ENCODE measurements at regions not wholly inside any gene's neighbourhood (a gene's known extent, or its start where the extent isn't known, plus 50 kb on each side); places are given as distances from the start of the nearest gene placed in this dataset.

DNA sequence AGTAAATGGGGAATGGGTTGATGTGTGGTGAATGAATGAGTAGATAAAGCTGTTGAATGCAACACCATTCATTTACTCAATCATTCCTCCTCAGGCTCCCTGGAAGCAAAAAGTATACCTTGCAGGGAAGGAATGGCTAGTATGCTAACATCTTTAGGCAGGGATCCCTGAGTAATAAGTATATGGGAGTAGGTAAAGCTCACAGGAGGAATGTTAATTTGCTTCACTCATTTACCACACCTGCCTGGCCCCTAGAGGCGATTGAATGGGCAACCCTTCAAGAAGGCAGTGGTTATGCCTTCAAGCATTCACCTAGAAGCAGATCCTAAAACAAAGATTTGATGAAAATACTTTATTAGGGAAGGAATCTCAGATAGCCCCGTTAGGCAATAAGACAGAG, 208.7 kb upstream of the GADL1 start:
- no peak overlapping the region for H3K27ac ChIP-seq
- no peak for DNase-seq (ENCODE audit: low spot score in 2 of 2)
- no peaks in the 10 kb centered on the region for H3K9me3 ChIP-seq
- H3K36me3 ChIP-seq: no peaks in the 10 kb centered on the region
- intact Hi-C loops (cut with DNase I; ENCODE audit: low total_unique reads): no loop called here
- no peaks in the 10 kb centered on the region for H3K27me3 ChIP-seq
- no peak overlapping the region for H3K4me3 ChIP-seq
- no peaks in the 10 kb centered on the region for H3K4me1 ChIP-seq
- TF ChIP-seq, protein P1, sequence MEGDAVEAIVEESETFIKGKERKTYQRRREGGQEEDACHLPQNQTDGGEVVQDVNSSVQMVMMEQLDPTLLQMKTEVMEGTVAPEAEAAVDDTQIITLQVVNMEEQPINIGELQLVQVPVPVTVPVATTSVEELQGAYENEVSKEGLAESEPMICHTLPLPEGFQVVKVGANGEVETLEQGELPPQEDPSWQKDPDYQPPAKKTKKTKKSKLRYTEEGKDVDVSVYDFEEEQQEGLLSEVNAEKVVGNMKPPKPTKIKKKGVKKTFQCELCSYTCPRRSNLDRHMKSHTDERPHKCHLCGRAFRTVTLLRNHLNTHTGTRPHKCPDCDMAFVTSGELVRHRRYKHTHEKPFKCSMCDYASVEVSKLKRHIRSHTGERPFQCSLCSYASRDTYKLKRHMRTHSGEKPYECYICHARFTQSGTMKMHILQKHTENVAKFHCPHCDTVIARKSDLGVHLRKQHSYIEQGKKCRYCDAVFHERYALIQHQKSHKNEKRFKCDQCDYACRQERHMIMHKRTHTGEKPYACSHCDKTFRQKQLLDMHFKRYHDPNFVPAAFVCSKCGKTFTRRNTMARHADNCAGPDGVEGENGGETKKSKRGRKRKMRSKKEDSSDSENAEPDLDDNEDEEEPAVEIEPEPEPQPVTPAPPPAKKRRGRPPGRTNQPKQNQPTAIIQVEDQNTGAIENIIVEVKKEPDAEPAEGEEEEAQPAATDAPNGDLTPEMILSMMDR (IDR thresholded peaks at IDR 0.05): no peak
- TF ChIP-seq POLR2A (IDR thresholded peaks at IDR 0.05): no peak
- no peak for TF ChIP-seq POLR2AphosphoS5 (IDR thresholded peaks at IDR 0.05)

DNA sequence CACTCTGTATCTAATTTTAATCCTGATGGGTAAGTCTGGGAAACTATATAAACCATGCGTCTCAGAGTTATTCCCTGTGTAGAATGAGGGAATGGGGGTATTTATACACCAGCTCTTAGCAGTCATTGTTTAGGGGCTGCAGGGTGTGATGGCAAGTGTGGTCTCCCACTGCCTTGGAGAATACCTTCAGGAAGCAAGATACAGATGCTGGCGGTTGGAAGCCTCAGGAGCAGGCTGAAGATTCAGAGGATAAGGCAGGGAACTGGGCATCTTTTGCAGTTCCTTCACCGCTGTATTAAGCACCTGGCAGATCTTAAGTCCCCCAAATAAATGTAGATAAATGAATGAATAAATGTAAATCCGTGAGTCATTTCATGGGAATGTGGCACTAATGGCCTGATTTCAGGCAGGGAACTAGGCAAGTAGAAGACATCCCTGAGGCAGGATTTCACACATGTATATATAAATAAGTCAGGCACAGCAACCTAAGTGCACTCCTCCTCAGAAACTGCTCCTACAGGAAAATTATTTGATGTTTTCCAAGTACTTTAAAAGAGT, 209.2 kb upstream of the GADL1 start:
- no peaks in the 10 kb centered on the region for H3K27me3 ChIP-seq
- TF ChIP-seq POLR2AphosphoS5 (IDR thresholded peaks at IDR 0.05) (no peak), POLR2A (IDR thresholded peaks at IDR 0.05) (no peak)
- TF ChIP-seq, protein P1 (IDR thresholded peaks at IDR 0.05): no peak
- DNase-seq (ENCODE audit: low spot score in 2 of 2): no peak
- H3K9me3 ChIP-seq: no peaks in the 10 kb centered on the region
- H3K36me3 ChIP-seq: no peaks in the 10 kb centered on the region
- no peaks in the 10 kb centered on the region for H3K4me1 ChIP-seq
- no peak overlapping the region for H3K27ac ChIP-seq
- intact Hi-C loops (cut with DNase I; ENCODE audit: low total_unique reads): no loop called here
- H3K4me3 ChIP-seq: no peak overlapping the region

DNA sequence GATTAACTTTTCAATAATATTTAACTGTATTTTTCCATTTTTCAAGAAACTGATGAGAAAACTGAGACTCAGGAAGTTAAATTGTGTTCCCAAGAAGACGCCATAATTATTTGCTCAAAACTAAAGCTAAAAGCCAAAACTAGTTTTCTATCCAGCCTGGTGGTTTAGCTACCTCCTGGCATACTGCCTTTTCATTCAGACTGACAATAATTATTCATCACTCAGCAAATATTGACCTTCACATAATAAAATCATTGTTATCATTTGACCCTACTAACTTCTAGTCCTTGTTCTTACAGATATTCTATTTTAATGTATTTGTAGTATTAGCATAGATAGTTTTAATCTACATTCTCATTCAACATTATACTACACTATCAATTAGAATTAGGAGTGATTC, 210.6 kb upstream of the GADL1 start:
- TF ChIP-seq POLR2A (IDR thresholded peaks at IDR 0.05) (no peak), POLR2AphosphoS5 (IDR thresholded peaks at IDR 0.05) (no peak)
- TF ChIP-seq, protein P1 (IDR thresholded peaks at IDR 0.05): no peak
- DNase-seq (ENCODE audit: low spot score in 2 of 2): no peak
- H3K27me3 ChIP-seq: no peaks in the 10 kb centered on the region
- H3K36me3 ChIP-seq: no peaks in the 10 kb centered on the region
- no peaks in the 10 kb centered on the region for H3K4me1 ChIP-seq
- intact Hi-C loops (cut with DNase I; ENCODE audit: low total_unique reads): no loop called here
- H3K4me3 ChIP-seq: no peak overlapping the region
- H3K9me3 ChIP-seq: no peaks in the 10 kb centered on the region
- no peak overlapping the region for H3K27ac ChIP-seq

DNA sequence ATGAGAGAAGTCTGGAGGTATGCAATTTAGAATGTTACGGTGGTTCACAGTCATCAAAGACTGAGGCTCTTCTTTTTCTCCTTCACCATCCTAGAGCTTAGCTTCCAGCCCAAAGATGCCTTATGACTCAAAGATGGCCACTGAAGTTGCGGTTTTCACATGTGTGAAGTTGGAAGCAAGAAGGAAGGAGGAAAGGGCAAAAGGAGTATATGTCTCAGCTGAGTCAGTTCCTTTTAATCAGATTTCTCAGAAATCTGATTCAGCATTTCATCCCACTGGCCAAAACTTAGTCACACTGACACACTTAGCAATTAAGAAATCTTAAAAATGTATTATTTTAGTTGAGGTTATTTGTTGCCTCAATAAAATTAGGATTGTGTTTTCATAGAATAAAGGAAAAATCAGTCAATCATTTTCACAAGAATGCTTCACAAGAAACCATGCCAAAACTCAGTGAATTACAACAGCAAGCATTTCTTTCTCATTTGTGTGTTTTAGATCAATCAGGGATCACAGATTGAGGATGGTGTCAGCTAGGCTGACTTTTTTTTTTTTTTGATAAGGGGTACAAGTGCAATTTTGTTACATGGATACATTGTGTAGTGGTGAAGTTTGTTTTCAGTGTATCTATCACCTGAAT, 211.1 kb upstream of the GADL1 start:
- Histone ChIP-seq H3K27me3 (no peaks in the 10 kb centered on the region), H3K4me1 (no peaks in the 10 kb centered on the region), H3K9me3 (no peaks in the 10 kb centered on the region), H3K4me3 (no peak overlapping the region), H3K36me3 (no peaks in the 10 kb centered on the region), H3K27ac (peak overlapping the region in 1 of 2 donors; percentile 25)
- TF ChIP-seq, protein P1 (IDR thresholded peaks at IDR 0.05): no peak
- TF ChIP-seq POLR2A (IDR thresholded peaks at IDR 0.05) (no peak), POLR2AphosphoS5 (IDR thresholded peaks at IDR 0.05) (no peak)
- intact Hi-C loops (cut with DNase I; ENCODE audit: low total_unique reads): no loop called here
- DNase-seq (ENCODE audit: low spot score in 2 of 2): no peak

DNA sequence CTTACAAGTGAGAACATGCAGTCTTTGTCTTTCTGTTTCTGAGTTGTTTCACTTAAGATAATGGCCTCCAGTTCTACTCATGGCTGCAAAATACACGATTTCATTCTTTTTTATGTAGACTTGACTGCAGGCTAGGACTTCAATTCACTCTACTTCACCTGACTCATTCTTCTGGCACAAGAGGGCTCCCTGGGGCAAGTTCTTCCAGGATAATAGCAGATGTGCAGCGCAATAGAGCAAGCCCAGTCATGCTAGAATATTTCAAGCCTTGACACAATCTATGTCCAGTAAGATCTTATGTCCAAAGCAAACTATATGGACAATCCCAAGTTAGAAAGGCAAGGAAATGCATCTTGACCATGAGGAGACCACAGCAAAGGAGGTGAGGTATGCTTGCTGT, 211.7 kb upstream of the GADL1 start:
- TF ChIP-seq, protein P1 (IDR thresholded peaks at IDR 0.05): no peak
- TF ChIP-seq POLR2AphosphoS5 (IDR thresholded peaks at IDR 0.05) (no peak), POLR2A (IDR thresholded peaks at IDR 0.05) (no peak)
- Histone ChIP-seq H3K9me3 (no peaks in the 10 kb centered on the region), H3K4me3 (no peak overlapping the region), H3K4me1 (no peaks in the 10 kb centered on the region), H3K27ac (peak overlapping the region in 1 of 2 donors; percentile 25), H3K36me3 (no peaks in the 10 kb centered on the region), H3K27me3 (no peaks in the 10 kb centered on the region)
- intact Hi-C loops (cut with DNase I; ENCODE audit: low total_unique reads): no loop called here
- peak in 1 of 2 donors; percentile 42 for DNase-seq (ENCODE audit: low spot score in 2 of 2)

Measured in breast epithelium (tissue), 4 donors.